ENCODE measurements at regions not wholly inside any gene's neighbourhood (a gene's known extent, or its start where the extent isn't known, plus 50 kb on each side); places are given as distances from the start of the nearest gene placed in this dataset.

DNA sequence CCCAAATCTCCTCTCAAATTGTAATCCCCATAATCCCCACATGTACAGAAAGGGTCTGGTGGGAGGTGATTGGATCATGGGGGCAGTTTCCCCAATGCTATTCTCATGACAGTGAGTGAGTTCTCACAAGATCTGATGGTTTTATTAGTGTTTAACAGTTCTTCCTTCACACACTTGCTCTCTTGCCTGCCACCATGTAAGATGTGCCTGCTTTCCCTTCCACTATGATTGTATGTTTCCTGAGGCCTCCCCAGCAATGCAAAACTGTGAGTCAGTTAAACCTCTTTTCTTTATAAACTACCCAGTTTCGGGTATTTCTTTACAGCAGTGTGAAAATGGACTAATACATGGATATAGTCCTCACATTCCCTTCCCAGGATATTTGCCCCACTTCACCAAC, 126.7 kb upstream of the SPATA12 start:
- H3K36me3 ChIP-seq (ENCODE audit: control insufficient read depth in 1 of 2, insufficient read depth in 2 of 2, low read length in 2 of 2) = no peaks in the 10 kb centered on the region
- no peaks in the 10 kb centered on the region for H3K9me2 ChIP-seq (ENCODE audit: insufficient read depth)
- DNase-seq (ENCODE audit: low read depth, low spot score) (no peak), ATAC-seq (no peak)
- H2AFZ ChIP-seq (ENCODE audit: low read depth, low read length, poor library complexity, severe bottlenecking) = no peak overlapping the region
- no peak overlapping the region for H3K9ac ChIP-seq (ENCODE audit: low read length)
- ChIA-PET RAD21 (ENCODE audit: low non-redundant PET in 1 of 2, low total read pairs in 2 of 2, uncharacterized antibody in 2 of 2, unreplicated experiment in 2 of 2) (no interaction called here), POLR2A (no interaction called here), CTCF (no interaction called here)
- H3K9me3 ChIP-seq (ENCODE audit: control insufficient read depth in 1 of 2, insufficient read depth in 1 of 2, low read depth in 1 of 2, low read length in 2 of 2) = no peaks in the 10 kb centered on the region
- peaks cover 4 to 14% of the 10 kb centered on the region in 2 experiments for H3K4me1 ChIP-seq (ENCODE audit: control insufficient read depth in 1 of 2, insufficient read depth in 2 of 2, low read length in 2 of 2)
- no peaks in the 10 kb centered on the region for H4K20me1 ChIP-seq (ENCODE audit: insufficient read depth)
- H3K27ac ChIP-seq (ENCODE audit: low read depth, low read length) = no peak overlapping the region
- intact Hi-C loops (cut with micrococcal nuclease) = no loop called here
- no peak overlapping the region for H3K4me3 ChIP-seq (replicated peaks in 1 of 2; ENCODE audit: low read depth in 1 of 2, low read length in 2 of 2)
- BruUV-seq (replicated peaks) = no TSS peak
- no peak overlapping the region for H3K4me2 ChIP-seq (ENCODE audit: low read length)
- TF ChIP-seq POLR2A (IDR thresholded peaks at IDR 0.05; ENCODE audit: borderline replicate concordance, extremely low read depth, insufficient read depth, insufficient read length) (no peak), POLR2AphosphoS5 (IDR thresholded peaks at IDR 0.05; ENCODE audit: low read depth, low read length) (no peak), YY1 (IDR thresholded peaks at IDR 0.05; ENCODE audit: extremely low read depth, insufficient replicate concordance, low read depth, low read length) (no peak), SRF (IDR thresholded peaks at IDR 0.05; ENCODE audit: low read depth) (no peak), ELF1 (IDR thresholded peaks at IDR 0.05; ENCODE audit: borderline replicate concordance, low read depth) (no peak), SIN3A (IDR thresholded peaks at IDR 0.05; ENCODE audit: low read depth) (no peak), EZH2phosphoT487 (IDR thresholded peaks at IDR 0.05; ENCODE audit: borderline replicate concordance) (no peak), ZFX (IDR thresholded peaks at IDR 0.05) (no peak), EGR1 (IDR thresholded peaks at IDR 0.05; ENCODE audit: low read depth) (no peak), RAD21 (IDR thresholded peaks at IDR 0.05; ENCODE audit: low read depth) (no peak), JUND (IDR thresholded peaks at IDR 0.05) (no peak)
- TF ChIP-seq, protein P1, sequence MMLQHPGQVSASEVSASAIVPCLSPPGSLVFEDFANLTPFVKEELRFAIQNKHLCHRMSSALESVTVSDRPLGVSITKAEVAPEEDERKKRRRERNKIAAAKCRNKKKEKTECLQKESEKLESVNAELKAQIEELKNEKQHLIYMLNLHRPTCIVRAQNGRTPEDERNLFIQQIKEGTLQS (IDR thresholded peaks at IDR 0.05) = no peak
- TF ChIP-seq, protein P2, sequence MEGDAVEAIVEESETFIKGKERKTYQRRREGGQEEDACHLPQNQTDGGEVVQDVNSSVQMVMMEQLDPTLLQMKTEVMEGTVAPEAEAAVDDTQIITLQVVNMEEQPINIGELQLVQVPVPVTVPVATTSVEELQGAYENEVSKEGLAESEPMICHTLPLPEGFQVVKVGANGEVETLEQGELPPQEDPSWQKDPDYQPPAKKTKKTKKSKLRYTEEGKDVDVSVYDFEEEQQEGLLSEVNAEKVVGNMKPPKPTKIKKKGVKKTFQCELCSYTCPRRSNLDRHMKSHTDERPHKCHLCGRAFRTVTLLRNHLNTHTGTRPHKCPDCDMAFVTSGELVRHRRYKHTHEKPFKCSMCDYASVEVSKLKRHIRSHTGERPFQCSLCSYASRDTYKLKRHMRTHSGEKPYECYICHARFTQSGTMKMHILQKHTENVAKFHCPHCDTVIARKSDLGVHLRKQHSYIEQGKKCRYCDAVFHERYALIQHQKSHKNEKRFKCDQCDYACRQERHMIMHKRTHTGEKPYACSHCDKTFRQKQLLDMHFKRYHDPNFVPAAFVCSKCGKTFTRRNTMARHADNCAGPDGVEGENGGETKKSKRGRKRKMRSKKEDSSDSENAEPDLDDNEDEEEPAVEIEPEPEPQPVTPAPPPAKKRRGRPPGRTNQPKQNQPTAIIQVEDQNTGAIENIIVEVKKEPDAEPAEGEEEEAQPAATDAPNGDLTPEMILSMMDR (IDR thresholded peaks at IDR 0.05 in 2 of 3, conservative IDR thresholded peaks at IDR 0.05 in 1 of 3; ENCODE audit: borderline replicate concordance in 1 of 3, insufficient read depth in 1 of 3, low read depth in 2 of 3, low read length in 2 of 3) = no peak
- TF ChIP-seq, protein P3, sequence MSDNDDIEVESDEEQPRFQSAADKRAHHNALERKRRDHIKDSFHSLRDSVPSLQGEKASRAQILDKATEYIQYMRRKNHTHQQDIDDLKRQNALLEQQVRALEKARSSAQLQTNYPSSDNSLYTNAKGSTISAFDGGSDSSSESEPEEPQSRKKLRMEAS (IDR thresholded peaks at IDR 0.05) = no peak
- H3K27me3 ChIP-seq (ENCODE audit: insufficient read depth, low read length) = no peaks in the 10 kb centered on the region
- no peaks in the 10 kb centered on the region for H3K79me2 ChIP-seq (ENCODE audit: insufficient read depth, low read length)

All from HCT116 (cell line).